Gastroesophageal sphincter (tissue), 4 donors: ENCODE measurements at regions not wholly inside any gene's neighbourhood (a gene's known extent, or its start where the extent isn't known, plus 50 kb on each side); places are given as distances from the start of the nearest gene placed in this dataset.

ENCODE experiments used
- ATAC-seq: fragments of 150-250 bp; one replicate; pipeline ENCODE4 v1.9.1; 2016; ENCODE audit warnings: mild to moderate bottlenecking, moderate library complexity
- H3K27ac ChIP-seq, 4 donors: fragments of 200-600 bp; sonication (generic) in 3 of 4; 1 replicate in 3 of 4; 2 replicates in 1 of 4; pipeline ENCODE4 v1.5.1; 2016 to 2019
- H3K27me3 ChIP-seq: fragments of 200-600 bp; sonication (generic); one replicate; pipeline ENCODE4 v1.5.1; 2019
- H3K36me3 ChIP-seq, 2 donors: fragments of 200-600 bp; sonication (generic); one replicate each; pipeline ENCODE4 v1.5.1; 2019; ENCODE audit warnings: control low read depth in 1 of 2
- H3K4me1 ChIP-seq, 3 donors: fragments of 200-600 bp; sonication (generic); 1 replicate in 2 of 3; 2 replicates in 1 of 3; pipeline ENCODE4 v1.5.1; 2016 to 2019; ENCODE audit warnings: control low read depth in 2 of 3
- H3K4me3 ChIP-seq, 2 donors: fragments of 200-600 bp; sonication (generic); one replicate each; pipeline ENCODE4 v1.5.1; 2019; ENCODE audit warnings: mild to moderate bottlenecking in 1 of 2, moderate library complexity in 1 of 2
- H3K9me3 ChIP-seq, 3 donors: fragments of 200-600 bp; sonication (generic); one replicate each; pipeline ENCODE4 v1.5.1; 2017 to 2019; ENCODE audit warnings: control low read depth in 2 of 3
- CTCF ChIP-seq, 4 experiments: fragments of 200-600 bp in 2 of 4; fragments of 450-650 bp in 2 of 4; sonication (generic) in 1 of 4; IDR thresholded peaks; one replicate each; pipeline ENCODE4 v1.5.1; 2017 to 2019; ENCODE audit warnings: antibody characterized with exemption in 4 of 4, mild to moderate bottlenecking in 2 of 4, moderate library complexity in 2 of 4
- EP300 ChIP-seq: sonication (generic); formaldehyde crosslinking; IDR thresholded peaks from one replicate; pipeline ENCODE4 v1.6.1; 2017; ENCODE audit warnings: antibody characterized with exemption, mild to moderate bottlenecking
- POLR2A ChIP-seq, 2 donors: fragments of 450-650 bp; IDR thresholded peaks; one replicate each; pipeline ENCODE4 v1.6.1; 2017; ENCODE audit warnings: antibody characterized with exemption in 2 of 2, mild to moderate bottlenecking in 2 of 2, moderate library complexity in 1 of 2
- POLR2AphosphoS5 ChIP-seq: sonication (generic); formaldehyde crosslinking; IDR thresholded peaks from one replicate; pipeline ENCODE4 v1.6.1; 2017; ENCODE audit warnings: antibody characterized with exemption
- WGBS, 2 donors: methylation state at CpG; one replicate each; pipeline ENCODE4 v1.1.5; 2018; ENCODE audit warnings: low coverage in 1 of 2; 5-methylcytosine and 5-hydroxymethylcytosine counted together

DNA sequence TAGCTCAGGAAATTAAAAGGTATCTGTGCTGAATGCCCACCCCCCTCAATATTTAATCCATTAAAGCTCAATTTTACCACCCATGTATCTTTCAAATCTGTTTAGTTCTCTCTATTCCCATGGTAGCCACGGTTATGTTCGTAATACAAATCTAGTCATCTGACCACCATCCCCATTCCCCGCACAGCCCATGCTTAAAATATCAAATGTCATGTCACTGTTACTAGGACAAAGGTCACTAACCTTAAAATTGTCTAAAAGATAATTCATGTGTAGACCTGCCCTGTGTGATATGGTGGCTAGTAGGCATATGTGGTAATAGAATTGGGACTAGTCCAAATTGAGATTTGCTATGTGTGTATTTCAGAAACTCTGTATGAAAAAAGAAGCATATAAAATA lies 728.5 kb upstream of the B3GALT2 start:
- WGBS, 2 donors = 91 to 93% methylated on average over 3 of the region's 3 CpGs
- ATAC-seq = no peak
- H3K36me3 ChIP-seq = no peaks in the 10 kb centered on the region
- no peak overlapping the region for H3K4me3 ChIP-seq
- no peaks in the 10 kb centered on the region for H3K4me1 ChIP-seq
- TF ChIP-seq POLR2AphosphoS5 (no peak), EP300 (no peak), CTCF (IDR thresholded peaks at IDR 0.05) (no peak), POLR2A (IDR thresholded peaks at IDR 0.05) (no peak)
- no peaks in the 10 kb centered on the region for H3K9me3 ChIP-seq
- H3K27me3 ChIP-seq = no peaks in the 10 kb centered on the region
- H3K27ac ChIP-seq = no peak overlapping the region

GRCh38 chr1:193909406-193910082 lies 723.1 kb upstream of the B3GALT2 start:
- Histone ChIP-seq H3K4me1 (no peaks in the 10 kb centered on the region), H3K9me3 (no peaks in the 10 kb centered on the region), H3K36me3 (no peaks in the 10 kb centered on the region), H3K27me3 (no peaks in the 10 kb centered on the region), H3K27ac (no peak overlapping the region), H3K4me3 (no peak overlapping the region)
- TF ChIP-seq POLR2AphosphoS5 (no peak), POLR2A (IDR thresholded peaks at IDR 0.05) (no peak), EP300 (no peak), CTCF (IDR thresholded peaks at IDR 0.05) (no peak)
- WGBS, 2 donors = 73% methylated on average over 4 to 7 of the region's 7 CpGs
- no peak for ATAC-seq

GRCh38 chr1:193905288-193906085 lies 719.1 kb upstream of the B3GALT2 start:
- Histone ChIP-seq H3K4me1 (no peaks in the 10 kb centered on the region), H3K27ac (no peak overlapping the region), H3K36me3 (no peaks in the 10 kb centered on the region), H3K9me3 (no peaks in the 10 kb centered on the region), H3K27me3 (no peaks in the 10 kb centered on the region), H3K4me3 (no peak overlapping the region)
- 68 to 74% methylated on average over 4 to 5 of the region's 5 CpGs for WGBS, 2 donors
- TF ChIP-seq EP300 (no peak), CTCF (IDR thresholded peaks at IDR 0.05) (no peak), POLR2AphosphoS5 (no peak), POLR2A (IDR thresholded peaks at IDR 0.05) (no peak)
- no peak for ATAC-seq

DNA sequence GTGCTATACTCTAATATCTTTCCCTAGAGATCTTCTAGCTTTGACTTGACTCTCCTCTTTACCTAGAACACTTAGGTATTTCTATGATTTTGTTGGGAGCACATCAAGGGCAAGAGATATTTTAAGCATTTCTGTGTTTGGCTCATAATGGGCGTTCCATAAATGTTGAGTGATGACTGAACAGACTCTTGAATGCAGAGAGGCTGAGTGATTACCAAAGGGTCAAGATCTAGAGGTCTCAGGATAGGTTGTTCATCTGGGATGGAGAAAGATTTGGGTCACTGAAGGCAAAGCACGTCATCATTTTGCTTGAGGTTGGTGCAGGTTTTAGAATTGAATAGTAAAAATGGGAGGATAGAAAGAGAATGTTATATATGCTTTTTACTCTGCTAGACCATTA lies 705.4 kb upstream of the B3GALT2 start:
- TF ChIP-seq EP300 = no peak
- no peak for TF ChIP-seq POLR2A (IDR thresholded peaks at IDR 0.05)
- TF ChIP-seq POLR2AphosphoS5 = no peak
- no peak for TF ChIP-seq CTCF (IDR thresholded peaks at IDR 0.05)
- Histone ChIP-seq H3K9me3 (no peaks in the 10 kb centered on the region), H3K27ac (no peak overlapping the region), H3K4me3 (no peak overlapping the region), H3K4me1 (no peaks in the 10 kb centered on the region), H3K27me3 (no peaks in the 10 kb centered on the region), H3K36me3 (no peaks in the 10 kb centered on the region)
- no peak for ATAC-seq
- 63 to 100% methylated on average over 1 of the region's 2 CpGs for whole genome bisulfite sequencing, 2 donors

DNA sequence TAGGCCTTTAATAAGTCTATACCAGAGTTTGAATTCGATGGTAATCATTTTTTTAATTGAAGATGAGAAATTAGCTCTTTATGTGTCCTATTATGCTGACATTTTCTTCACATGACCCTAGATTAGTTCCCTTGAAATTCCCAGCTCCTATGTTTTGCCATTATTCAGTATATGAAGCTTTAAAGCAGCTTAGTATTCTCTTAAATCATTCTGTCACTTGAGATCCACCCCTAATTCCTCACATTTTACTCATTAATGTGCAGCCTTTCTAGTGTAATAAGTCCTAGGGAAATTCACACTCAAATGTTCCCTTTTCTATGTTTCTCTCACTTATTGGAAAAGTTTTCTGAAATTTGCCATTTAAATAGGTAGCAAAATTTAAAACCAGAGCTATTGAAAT lies 704.5 kb upstream of the B3GALT2 start:
- H3K4me3 ChIP-seq = no peak overlapping the region
- H3K36me3 ChIP-seq = no peaks in the 10 kb centered on the region
- H3K4me1 ChIP-seq = no peaks in the 10 kb centered on the region
- no peak for ATAC-seq
- no peak overlapping the region for H3K27ac ChIP-seq
- TF ChIP-seq EP300 (no peak), POLR2AphosphoS5 (no peak), CTCF (IDR thresholded peaks at IDR 0.05) (no peak), POLR2A (IDR thresholded peaks at IDR 0.05) (no peak)
- no peaks in the 10 kb centered on the region for H3K27me3 ChIP-seq
- H3K9me3 ChIP-seq = no peaks in the 10 kb centered on the region
- 76 to 88% methylated on average over 1 of the region's 1 CpG for WGBS, 2 donors
